ENCODE measurements at regions not wholly inside any gene's neighbourhood (a gene's known extent, or its start where the extent isn't known, plus 50 kb on each side); places are given as distances from the start of the nearest gene placed in this dataset.

DNA sequence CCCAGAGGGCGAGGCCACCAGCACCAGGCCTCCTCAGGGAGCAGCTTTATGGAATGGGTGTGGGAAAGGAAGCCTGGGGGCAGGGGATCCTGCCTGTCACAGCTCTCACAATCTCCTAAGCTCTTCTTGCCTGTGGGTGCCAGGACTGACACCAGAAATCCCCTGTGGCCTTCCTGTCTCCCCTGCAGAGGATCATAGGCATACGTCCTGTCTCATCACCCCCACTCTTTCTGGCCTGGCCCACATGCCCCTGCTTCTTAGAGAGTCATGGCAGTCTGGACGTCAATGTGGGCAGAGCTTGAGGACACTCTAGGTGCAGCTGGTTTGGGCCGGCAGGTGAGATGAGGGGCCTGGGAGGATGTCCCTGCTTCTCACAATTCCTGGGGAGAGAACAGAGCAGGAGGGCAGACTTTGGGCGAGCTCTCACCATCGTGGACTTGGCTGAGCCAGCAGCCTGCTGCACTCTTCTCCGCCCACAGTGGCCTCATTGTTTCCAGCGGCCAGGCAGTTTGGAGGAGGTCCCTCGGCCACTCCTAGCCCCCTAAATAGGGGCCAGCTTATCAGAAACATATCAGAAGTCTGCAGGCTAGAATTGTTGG, 67.3 kb upstream of the ZFR start:
- no TSS peak for BruUV-seq (replicated peaks)
- ChIA-PET POLR2A (ENCODE audit: unreplicated experiment) (no interaction called here), CTCF (no interaction called here)
- DNase-seq, result no peak
- Histone ChIP-seq H3K79me2 (ENCODE audit: low read length) (no peaks in the 10 kb centered on the region), H3K9ac (ENCODE audit: low read length) (no peak overlapping the region), H3K4me1 (ENCODE audit: insufficient read depth, low read length) (peaks cover 23% of the 10 kb centered on the region), H4K20me1 (ENCODE audit: low read length) (no peaks in the 10 kb centered on the region), H3F3A (ENCODE audit: low read length, unreplicated experiment) (no peaks in the 10 kb centered on the region), H3K4me3 (ENCODE audit: low read length) (no peak overlapping the region), H3K9me3 (ENCODE audit: low read length) (no peaks in the 10 kb centered on the region), H3K36me3 (ENCODE audit: low read depth, low read length) (no peaks in the 10 kb centered on the region), H3K27ac (ENCODE audit: low read length) (no peak overlapping the region), H2AFZ (ENCODE audit: low read length) (no peak overlapping the region), H3K9me2 (replicated peaks; ENCODE audit: low read length) (no peaks in the 10 kb centered on the region), H3K4me2 (ENCODE audit: low read length) (no peak overlapping the region), H3K27me3 (ENCODE audit: low read length) (no peaks in the 10 kb centered on the region)
- intact Hi-C loops (cut with micrococcal nuclease), result no loop called here
- TF ChIP-seq CTCF (conservative IDR thresholded peaks at IDR 0.05; ENCODE audit: low read depth, low read length) (no peak), EZH2phosphoT487 (IDR thresholded peaks at IDR 0.05; ENCODE audit: borderline replicate concordance, low read length) (no peak)
- no peak for ATAC-seq

- Histone ChIP-seq H3K4me1 (ENCODE audit: insufficient read depth, low read length) (peaks cover 33% of the 10 kb centered on the region), H3K9me2 (replicated peaks; ENCODE audit: low read length) (no peaks in the 10 kb centered on the region), H3K9me3 (ENCODE audit: low read length) (no peaks in the 10 kb centered on the region), H3K27me3 (ENCODE audit: low read length) (no peaks in the 10 kb centered on the region), H2AFZ (ENCODE audit: low read length) (no peak overlapping the region), H3K27ac (ENCODE audit: low read length) (no peak overlapping the region), H3K79me2 (ENCODE audit: low read length) (no peaks in the 10 kb centered on the region), H3F3A (ENCODE audit: low read length, unreplicated experiment) (no peaks in the 10 kb centered on the region), H4K20me1 (ENCODE audit: low read length) (no peaks in the 10 kb centered on the region), H3K4me3 (ENCODE audit: low read length) (no peak overlapping the region), H3K4me2 (ENCODE audit: low read length) (no peak overlapping the region), H3K36me3 (ENCODE audit: low read depth, low read length) (no peaks in the 10 kb centered on the region), H3K9ac (ENCODE audit: low read length) (no peak overlapping the region)
- TF ChIP-seq EZH2 (IDR thresholded peaks at IDR 0.05; ENCODE audit: low read length, unreplicated experiment), result no peak
- TF ChIP-seq EZH2phosphoT487 (IDR thresholded peaks at IDR 0.05; ENCODE audit: borderline replicate concordance, low read length), result no peak
- no peak for TF ChIP-seq CTCF (conservative IDR thresholded peaks at IDR 0.05; ENCODE audit: low read depth, low read length)
- DNase-seq (no peak), ATAC-seq (no peak)
- ChIA-PET POLR2A (ENCODE audit: unreplicated experiment) (no interaction called here), CTCF (no interaction called here)
- intact Hi-C loops (cut with micrococcal nuclease), result no loop called here
- no TSS peak for BruUV-seq (replicated peaks)
These were observed 66.3 kb upstream of the ZFR start for GRCh38 chr5:32510860-32511259.
